Neural progenitor cell (in vitro differentiated cells): ENCODE measurements at regions not wholly inside any gene's neighbourhood (a gene's known extent, or its start where the extent isn't known, plus 50 kb on each side); places are given as distances from the start of the nearest gene placed in this dataset.

ENCODE experiments used
- EZH2 ChIP-seq: fragments of 200-600 bp; sonication (generic); IDR thresholded peaks from 2 replicates; pipeline ENCODE4 v1.6.1; 2017; ENCODE audit warnings: antibody characterized with exemption, mild to moderate bottlenecking, moderate library complexity
- TF ChIP-seq, protein P1 (sequence below): fragments of 200-600 bp; sonication (generic); IDR thresholded peaks from 2 replicates; pipeline ENCODE4 v1.5.1; 2017; ENCODE audit warnings: antibody characterized with exemption, mild to moderate bottlenecking

DNA sequence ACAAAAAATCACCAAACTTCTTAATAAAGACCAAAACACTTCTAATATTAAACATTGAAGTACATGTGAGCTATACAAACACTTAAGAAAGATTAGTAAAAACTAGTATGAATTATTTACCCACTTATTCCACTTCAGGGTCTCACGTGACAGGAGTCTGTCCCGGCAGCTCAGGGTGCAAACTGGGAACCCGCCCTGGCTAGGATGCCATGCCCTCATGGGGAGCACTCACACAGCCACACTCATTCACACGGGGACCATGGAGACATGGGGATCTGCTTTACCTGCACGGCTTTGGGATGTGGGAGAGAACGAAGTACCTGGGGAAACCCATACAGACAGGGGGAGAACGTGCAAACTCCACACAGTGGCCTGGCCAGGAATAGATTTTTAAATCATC lies 179.3 kb upstream of the UBE3A start:
- TF ChIP-seq, protein P1, sequence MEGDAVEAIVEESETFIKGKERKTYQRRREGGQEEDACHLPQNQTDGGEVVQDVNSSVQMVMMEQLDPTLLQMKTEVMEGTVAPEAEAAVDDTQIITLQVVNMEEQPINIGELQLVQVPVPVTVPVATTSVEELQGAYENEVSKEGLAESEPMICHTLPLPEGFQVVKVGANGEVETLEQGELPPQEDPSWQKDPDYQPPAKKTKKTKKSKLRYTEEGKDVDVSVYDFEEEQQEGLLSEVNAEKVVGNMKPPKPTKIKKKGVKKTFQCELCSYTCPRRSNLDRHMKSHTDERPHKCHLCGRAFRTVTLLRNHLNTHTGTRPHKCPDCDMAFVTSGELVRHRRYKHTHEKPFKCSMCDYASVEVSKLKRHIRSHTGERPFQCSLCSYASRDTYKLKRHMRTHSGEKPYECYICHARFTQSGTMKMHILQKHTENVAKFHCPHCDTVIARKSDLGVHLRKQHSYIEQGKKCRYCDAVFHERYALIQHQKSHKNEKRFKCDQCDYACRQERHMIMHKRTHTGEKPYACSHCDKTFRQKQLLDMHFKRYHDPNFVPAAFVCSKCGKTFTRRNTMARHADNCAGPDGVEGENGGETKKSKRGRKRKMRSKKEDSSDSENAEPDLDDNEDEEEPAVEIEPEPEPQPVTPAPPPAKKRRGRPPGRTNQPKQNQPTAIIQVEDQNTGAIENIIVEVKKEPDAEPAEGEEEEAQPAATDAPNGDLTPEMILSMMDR: no peak
- TF ChIP-seq EZH2: no peak
